LNCAP (cell line): ENCODE measurements at regions not wholly inside any gene's neighbourhood (a gene's known extent, or its start where the extent isn't known, plus 50 kb on each side); places are given as distances from the start of the nearest gene placed in this dataset.

Experiments used
- TF ChIP-seq, protein P1 (sequence below): fragments of 450-650 bp; IDR thresholded peaks from 2 replicates; pipeline ENCODE4 v1.5.1; 2017; ENCODE audit warnings: mild to moderate bottlenecking

DNA sequence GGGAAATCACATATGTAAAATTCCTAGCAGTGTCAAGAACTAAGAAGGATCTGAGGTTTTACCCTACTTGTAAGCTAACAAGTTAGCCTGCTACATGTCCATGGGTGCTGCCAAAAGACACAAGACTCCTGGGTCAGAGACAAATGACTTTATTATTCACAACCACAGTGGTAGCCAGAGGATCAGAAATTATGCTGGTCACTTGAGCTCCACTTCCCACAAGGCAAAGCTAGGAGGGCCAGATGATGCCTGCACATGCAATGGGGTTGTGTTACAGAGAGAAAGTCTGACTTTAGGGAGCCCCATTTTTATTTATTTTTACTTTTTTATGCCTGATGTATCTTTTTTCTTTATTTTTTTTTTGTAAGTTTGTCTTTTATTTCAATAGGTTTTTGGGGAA lies 136.8 kb downstream of the S1PR1 start:
- TF ChIP-seq, protein P1, sequence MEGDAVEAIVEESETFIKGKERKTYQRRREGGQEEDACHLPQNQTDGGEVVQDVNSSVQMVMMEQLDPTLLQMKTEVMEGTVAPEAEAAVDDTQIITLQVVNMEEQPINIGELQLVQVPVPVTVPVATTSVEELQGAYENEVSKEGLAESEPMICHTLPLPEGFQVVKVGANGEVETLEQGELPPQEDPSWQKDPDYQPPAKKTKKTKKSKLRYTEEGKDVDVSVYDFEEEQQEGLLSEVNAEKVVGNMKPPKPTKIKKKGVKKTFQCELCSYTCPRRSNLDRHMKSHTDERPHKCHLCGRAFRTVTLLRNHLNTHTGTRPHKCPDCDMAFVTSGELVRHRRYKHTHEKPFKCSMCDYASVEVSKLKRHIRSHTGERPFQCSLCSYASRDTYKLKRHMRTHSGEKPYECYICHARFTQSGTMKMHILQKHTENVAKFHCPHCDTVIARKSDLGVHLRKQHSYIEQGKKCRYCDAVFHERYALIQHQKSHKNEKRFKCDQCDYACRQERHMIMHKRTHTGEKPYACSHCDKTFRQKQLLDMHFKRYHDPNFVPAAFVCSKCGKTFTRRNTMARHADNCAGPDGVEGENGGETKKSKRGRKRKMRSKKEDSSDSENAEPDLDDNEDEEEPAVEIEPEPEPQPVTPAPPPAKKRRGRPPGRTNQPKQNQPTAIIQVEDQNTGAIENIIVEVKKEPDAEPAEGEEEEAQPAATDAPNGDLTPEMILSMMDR = no peak

- TF ChIP-seq, protein P1 = no peak
These were observed 139.6 kb downstream of the S1PR1 start for GRCh38 chr1:101376121-101377083.

DNA sequence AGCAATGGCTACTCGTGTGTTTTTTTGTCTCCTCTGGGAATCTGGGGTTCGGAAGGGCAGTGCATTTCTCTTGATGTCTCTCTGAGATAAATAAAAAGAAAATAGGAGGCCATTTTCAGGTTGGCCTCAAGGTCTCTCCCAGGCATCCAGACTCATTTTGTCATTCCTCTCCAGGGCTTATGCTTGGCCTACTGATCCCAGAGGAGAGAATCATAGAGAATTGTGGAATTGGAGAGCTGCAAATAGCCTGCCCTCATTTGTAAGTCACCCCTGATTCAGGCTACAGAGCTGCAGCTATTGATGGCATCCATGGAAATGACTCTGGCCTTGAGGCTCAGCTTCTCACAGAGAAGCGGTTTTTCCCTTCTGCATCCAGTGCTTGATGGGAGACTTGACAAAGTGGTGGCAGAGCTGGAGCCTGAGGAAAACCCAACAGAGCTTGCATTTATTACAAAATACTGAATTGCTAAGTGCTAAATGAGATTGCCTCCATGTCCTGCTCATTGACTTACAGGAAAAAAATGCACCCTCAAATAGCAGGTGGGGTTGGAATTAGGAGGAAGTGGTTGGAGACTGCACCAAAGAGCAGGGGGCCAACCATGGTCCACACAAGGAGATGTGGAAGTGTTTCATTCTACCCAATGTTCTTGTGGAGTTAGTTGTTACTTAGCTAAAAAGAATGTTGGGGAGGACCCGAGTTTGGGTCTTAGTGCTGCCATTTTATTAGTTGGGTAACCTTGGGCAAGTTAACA lies 140.4 kb downstream of the S1PR1 start:
- TF ChIP-seq, protein P1 = no peak

DNA sequence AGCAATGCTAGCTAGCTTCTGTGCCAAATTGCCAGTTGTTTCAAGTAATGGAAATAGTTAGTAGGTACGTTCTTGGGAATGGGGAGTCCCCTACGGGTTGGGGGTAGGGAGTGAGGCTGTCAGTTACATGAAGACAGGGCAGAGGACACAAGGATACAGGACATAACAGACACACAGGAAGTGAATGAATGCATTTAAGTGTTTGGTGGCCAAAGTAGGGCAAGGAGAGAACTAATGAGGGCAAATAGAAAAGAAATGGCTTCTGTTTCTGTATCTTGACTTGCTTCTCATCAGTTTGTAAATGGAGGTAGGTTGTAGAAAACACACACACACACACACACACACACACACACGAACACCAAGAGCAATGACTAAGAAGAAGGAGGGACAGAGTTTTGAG lies 142.2 kb downstream of the S1PR1 start:
- TF ChIP-seq, protein P1 = no peak

- TF ChIP-seq, protein P1 = no peak
These were observed 143.1 kb downstream of the S1PR1 start for GRCh38 chr1:101379950-101380349.

- TF ChIP-seq, protein P1 = no peak
These were observed 145.3 kb downstream of the S1PR1 start for GRCh38 chr1:101382135-101382534.

DNA sequence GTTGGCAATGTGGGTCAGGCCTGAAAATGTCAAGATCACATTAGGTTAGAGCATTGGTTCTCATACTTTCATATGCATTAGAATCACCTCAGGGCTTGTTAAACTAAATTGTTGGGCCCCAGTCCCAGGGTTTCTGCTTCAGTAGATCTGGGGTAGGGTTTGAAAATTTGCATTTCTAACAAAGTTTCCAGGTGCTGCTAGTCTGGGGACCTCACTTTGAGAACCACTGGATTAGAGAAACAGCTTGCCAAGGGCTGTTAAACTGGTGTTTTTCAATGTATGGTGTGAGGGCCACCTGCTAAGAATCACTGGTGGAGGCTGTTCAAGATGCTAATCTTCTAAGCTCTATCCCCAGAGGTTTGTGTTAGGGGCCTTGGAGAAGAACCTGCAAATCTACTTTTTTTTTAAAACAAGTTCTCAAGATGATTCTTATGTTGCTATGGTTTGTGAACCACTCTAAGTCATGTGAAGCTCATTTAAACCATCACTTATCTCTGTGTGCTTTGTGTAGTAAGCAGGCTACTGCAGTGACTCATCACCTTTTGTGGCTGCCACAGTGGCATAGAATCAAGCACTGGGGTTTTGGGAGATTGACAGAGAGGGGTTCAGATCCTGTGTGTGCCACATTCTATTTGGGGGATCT lies 152.2 kb downstream of the S1PR1 start:
- TF ChIP-seq, protein P1 = no peak
